IPS-NIHi7 (cell line): ENCODE measurements at regions not wholly inside any gene's neighbourhood (a gene's known extent, or its start where the extent isn't known, plus 50 kb on each side); places are given as distances from the start of the nearest gene placed in this dataset.

ENCODE experiments used
- DNase-seq: peaks from one replicate; pipeline ENCODE4 v3.0.0; 2012; ENCODE audit warnings: mixed read lengths; ENCODE audit errors: extremely low spot score

GRCh38 chr2:122164964-122165363 is 409.5 kb downstream of the TSN start:
- DNase-seq, result no peak

- no peak for DNase-seq
Observed at GRCh38 chr2:122166820-122167219, 411.4 kb downstream of the TSN start.

- DNase-seq, result no peak
Observed at GRCh38 chr2:122167515-122167914, 412.1 kb downstream of the TSN start.

- peak; percentile 57 for DNase-seq
Observed at GRCh38 chr2:122168799-122169198, 413.3 kb downstream of the TSN start.

GRCh38 chr2:122172812-122173211 is 417.4 kb downstream of the TSN start:
- no peak for DNase-seq

GRCh38 chr2:122174061-122174460 is 418.6 kb downstream of the TSN start:
- DNase-seq, result no peak

GRCh38 chr2:122179492-122180165 is 424.2 kb downstream of the TSN start:
- DNase-seq, result no peak

- no peak for DNase-seq
Observed at GRCh38 chr2:122180972-122181371, 425.5 kb downstream of the TSN start.

- DNase-seq, result no peak
Observed at GRCh38 chr2:122182616-122183355, 427.3 kb downstream of the TSN start.

GRCh38 chr2:122183890-122184289 is 428.4 kb downstream of the TSN start:
- no peak for DNase-seq

- no peak for DNase-seq
Observed at GRCh38 chr2:122186761-122187222, 431.3 kb downstream of the TSN start.

GRCh38 chr2:122191331-122191730 is 435.9 kb downstream of the TSN start:
- DNase-seq, result peak; percentile 84

- DNase-seq, result no peak
Observed at GRCh38 chr2:122193622-122194021, 438.2 kb downstream of the TSN start.

GRCh38 chr2:122194546-122194945 is 439.1 kb downstream of the TSN start:
- peak; percentile 29 for DNase-seq

- no peak for DNase-seq
Observed at GRCh38 chr2:122203523-122203922, 448.1 kb downstream of the TSN start.

- peak; percentile 32 for DNase-seq
Observed at GRCh38 chr2:122205641-122206040, 450.2 kb downstream of the TSN start.

GRCh38 chr2:122206101-122206500 is 450.6 kb downstream of the TSN start:
- DNase-seq, result no peak

GRCh38 chr2:122209377-122209776 is 453.9 kb downstream of the TSN start:
- DNase-seq, result no peak

- DNase-seq, result no peak
Observed at GRCh38 chr2:122210065-122210464, 454.6 kb downstream of the TSN start.

- no peak for DNase-seq
Observed at GRCh38 chr2:122210898-122211856, 455.7 kb downstream of the TSN start.

GRCh38 chr2:122213312-122213711 is 457.9 kb downstream of the TSN start:
- DNase-seq, result no peak

- DNase-seq, result no peak
Observed at GRCh38 chr2:122216071-122216470, 460.6 kb downstream of the TSN start.
